HG02852 (cell line): ENCODE measurements at regions not wholly inside any gene's neighbourhood (a gene's known extent, or its start where the extent isn't known, plus 50 kb on each side); places are given as distances from the start of the nearest gene placed in this dataset.
"Not testable (repeated sequence)": the region's sequence is repeated elsewhere in the genome, so short reads cannot be mapped to it uniquely, and the experiment has no call there.

ENCODE experiments used
- ATAC-seq: cut with Tn5 transposase; IDR thresholded peaks from one replicate; pipeline ENCODE4 v1.9.1; 2021; ENCODE audit warnings: mild to moderate bottlenecking, moderate library complexity; ENCODE audit not compliant: unreplicated experiment

DNA sequence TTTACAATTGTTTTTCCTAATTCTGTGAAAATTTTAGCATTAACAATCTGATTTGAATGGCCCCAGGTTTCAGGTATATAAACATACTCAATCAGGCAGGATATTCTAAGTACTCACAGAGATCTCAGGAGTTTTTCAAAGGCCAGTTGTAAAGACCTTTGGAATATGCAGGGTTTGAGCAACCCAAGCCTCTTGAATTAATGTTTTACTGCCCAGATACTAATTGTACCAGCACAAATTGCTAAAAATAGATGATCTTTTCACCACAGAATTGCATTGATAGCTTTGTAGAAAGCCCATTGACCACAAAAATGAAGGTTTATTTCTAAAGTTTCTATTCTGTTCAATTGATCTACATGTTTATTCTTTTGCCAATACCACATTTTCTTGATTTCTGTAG is 186.5 kb downstream of the OSTF1 start:
- no peak for ATAC-seq

DNA sequence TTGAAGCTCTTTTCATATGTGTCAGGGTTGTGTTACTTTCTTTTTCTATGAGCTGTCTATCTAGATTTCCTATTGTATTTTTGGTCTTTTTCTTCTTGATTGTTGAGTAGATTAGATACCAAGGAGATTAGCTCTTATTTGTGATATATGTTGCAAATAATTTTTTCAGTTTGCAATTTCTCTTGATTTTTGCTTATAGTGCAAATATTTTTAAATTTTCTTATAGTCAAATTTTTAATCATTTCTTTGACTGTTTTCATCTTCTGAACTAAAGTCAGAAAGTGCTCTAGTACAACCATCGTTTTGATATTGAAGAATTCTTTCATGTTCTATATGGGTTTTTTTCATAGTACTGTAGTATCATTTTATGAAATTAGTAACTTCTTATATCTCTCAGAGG is 193.7 kb downstream of the OSTF1 start:
- no peak for ATAC-seq

DNA sequence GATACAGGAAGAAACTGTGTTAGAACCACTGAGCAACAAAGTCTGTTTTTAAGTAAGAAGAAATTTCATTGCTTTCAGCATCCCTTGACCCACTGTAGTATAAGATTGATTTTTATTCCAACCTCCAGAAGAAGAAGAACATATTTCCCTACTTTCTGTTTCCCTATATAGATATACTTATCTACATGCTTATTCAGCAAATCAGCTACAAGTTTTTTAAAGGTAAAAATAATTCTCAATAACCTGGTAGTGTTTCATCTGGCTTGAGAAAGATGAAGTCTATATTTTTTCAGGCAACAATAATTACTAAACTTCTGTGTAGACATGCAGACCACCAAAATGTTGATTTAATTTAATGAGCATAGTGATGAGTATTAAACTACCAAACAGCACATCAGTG is 201.0 kb downstream of the OSTF1 start:
- no peak for ATAC-seq

DNA sequence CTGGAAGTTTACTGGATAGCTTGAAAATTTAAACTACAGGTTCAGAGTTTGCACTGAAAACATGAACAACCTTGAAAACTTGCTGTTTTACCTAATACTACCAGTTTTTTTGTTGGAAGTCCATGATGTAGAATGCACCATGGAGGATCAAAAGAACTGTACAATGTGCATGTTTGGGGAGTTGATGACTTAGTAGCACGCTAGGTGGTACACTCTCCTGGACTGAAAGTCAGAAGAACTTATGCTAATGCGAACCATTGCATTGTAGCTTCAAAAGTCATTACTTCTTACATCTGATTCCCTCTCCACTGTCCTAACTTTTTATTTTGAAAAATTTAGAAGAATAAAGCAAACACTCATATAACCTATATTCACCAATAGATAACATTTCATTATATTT is 211.0 kb downstream of the OSTF1 start:
- no peak for ATAC-seq

DNA sequence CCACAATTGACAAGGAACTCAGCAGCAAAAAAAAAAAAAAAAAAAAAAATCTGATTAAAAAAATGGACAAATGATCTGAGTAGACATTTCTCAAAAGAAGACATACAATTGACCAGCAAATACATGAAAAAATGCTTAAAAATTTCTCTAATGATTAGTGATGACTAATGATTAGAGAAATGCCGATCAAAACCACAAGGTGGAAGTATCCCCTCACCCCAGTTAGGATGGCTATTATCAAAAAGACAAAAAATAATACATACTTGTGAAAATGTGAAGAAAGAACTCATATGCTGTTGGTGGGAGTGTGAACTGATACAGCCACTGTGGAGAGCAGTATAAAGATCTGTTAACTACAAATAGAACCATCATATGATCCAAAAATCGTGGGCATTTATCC is 245.3 kb downstream of the OSTF1 start:
- no peak for ATAC-seq

DNA sequence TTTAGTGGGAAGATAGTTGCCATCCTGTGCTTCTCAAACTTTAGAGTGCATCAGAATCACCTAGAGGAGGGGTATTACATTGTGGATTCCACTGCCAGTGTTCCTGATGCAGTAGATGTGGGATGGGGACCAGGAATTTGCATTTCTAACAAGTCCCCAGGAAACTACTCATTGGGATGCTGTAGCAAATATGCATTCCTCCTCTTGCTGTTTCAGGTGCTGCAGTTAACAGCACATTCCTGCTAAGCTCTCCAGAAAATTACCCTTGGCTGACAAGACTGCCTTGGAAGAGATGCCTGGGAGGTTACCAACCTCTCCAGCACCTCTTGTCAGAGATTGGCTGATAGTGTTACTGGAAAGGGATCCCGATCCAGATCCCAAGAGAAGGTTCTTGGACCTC is 270.5 kb downstream of the OSTF1 start:
- ATAC-seq, result no peak

DNA sequence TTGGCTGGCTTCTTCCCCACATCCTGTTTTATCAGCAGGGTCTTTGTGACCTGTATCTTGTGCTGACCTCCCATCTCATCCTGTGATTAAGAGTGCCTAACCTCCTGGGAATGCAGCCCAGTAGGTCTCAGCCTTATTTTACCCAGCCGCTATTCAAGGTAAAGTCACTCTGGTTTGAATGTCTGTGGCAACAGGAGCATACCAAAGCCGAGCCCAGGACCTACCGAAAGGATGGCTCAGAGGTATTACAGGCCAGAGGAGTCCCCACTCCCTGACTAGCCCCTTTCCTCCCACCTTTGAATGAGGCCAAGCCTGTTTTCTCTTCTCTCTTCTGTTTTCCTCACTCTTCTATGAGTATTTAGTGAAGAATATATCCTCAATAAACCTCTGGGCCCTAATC is 271.3 kb downstream of the OSTF1 start:
- ATAC-seq, result no peak

DNA sequence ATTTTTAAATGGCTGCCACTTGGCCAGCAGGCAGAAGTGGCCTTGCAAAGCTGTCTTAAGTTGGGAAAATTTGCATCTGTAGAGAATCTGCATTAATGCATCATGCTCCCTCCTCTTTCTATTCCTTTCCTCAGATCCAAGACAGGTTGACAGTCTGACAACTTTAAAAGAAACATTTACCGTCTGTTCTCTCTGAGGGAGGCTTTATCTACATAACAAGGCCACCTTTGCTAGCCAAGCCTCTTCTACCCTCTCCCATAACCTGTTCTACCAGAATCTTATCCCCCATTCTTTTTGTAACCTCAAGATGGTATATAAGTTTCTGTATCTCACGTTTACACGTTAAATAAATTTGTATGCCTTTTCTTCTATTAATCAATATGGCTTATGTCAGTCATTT is 271.9 kb downstream of the OSTF1 start:
- ATAC-seq, result no peak

DNA sequence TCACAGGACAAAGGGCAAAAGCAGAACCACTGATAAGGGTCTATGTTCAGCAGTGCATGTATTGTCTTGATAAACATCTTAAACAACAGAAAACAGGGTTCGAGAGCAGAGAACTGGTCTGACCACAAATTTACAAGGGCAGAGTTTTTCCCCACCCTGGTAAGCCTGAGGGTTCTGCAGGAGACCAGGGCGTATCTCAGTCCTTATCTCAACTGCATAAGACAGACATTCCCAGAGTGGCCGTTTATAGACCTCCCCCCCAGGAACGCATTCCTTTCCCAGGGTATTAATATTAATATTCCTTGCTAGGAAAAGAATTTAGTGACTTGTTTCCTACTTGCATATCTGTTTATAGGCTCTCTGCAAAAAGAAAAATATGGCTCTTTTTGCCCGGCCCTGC is 274.1 kb downstream of the OSTF1 start:
- ATAC-seq, result not testable (repeated sequence)

DNA sequence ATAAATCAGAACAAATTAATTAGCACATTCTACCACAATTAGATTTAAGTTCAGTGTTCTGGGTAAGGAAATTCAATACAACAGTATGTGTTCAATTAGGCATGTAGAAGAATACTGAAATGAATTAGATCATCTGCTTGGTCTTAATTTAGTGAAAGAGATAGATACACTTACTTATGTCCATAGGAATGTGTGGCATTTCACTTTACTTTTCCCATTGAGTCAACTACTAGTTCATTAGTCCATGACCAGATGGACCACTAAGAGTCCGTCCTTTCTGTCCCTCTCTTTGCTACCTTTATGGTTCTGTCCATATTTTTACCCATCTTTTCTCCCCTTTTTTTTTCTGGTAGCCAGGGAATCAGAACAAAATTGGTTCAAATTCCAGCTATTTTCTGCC is 276.9 kb downstream of the OSTF1 start:
- ATAC-seq, result no peak

DNA sequence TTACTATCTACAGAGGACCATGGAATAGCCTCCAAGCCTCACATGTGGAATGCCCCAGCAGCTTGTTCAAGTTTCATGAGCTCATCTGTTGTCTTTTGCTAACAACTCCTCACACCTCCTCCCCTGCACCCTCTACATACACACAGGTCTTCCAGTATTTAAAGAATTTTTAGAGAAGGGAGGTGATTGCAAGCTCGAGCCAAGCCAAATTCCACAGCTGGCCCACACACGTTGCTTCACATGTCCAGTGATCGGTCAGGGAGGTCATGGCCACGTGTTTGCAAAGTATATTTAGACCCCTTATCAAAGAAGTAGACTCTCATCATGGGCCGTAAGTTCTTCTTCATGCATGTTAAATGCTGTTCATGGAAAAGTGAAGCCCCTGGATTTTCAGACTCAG is 281.7 kb downstream of the OSTF1 start:
- ATAC-seq, result no peak

DNA sequence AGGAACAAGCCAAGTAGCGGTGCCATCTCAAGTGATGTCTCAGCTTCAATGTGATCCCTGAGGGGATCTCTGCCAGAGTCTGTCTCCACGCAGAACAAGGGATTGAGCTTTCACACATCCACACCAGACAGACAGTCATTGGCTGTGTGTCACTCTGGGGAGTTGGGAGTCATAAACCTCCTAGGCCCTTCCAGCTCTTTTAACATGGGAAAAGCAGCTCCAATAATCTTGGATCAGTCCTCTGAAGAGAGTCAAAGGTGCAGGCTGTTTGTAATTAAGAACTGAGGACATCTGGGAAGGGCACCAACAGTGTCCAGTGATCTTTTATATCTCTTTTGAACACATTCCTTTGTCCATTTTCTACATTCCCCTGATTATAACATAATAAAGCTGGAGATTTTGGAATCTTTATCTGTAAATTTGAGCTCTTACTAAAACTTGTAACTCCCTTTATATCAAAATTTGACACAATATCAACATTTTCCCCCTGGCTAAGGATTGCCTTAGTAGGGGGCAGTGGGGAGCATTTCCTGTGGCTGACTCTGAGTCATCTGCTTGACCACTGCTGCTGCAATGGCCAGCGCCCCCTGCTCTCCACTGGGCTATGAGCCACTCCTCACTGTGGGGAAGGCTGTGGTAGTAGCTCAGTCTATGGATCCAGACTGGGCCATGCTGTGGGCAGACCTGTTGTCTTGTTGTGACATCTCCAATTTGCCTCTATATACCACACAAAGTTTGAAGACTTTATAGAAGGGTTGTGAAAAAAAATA is 284.4 kb downstream of the OSTF1 start:
- ATAC-seq, result no peak

DNA sequence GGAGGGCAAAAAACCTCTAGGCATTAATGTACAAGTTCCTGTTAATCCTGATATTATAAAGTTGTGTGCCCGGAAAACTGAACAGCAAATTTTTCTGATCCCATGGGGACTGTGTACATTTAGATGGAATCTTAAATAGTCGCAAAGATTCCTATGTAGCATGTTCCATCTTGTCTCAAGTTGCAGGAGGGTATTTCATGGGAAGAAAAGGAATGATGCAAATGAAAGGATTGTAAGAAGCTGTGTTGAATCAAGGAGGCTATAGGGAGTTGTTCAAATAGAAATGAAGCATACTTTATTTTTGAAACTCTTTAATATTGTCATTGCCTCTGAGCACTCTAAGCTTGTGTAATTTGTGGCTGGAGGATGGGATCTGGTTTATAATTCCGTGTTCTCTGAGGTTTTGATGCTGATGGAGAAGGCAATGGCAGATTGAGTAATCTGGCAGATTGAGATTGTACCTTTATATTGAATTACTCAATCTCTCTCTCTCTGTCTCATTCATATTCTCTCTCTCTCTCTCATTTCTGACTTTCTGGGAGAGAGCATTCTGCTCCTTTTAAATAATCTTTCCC is 288.5 kb downstream of the OSTF1 start:
- ATAC-seq, result no peak

DNA sequence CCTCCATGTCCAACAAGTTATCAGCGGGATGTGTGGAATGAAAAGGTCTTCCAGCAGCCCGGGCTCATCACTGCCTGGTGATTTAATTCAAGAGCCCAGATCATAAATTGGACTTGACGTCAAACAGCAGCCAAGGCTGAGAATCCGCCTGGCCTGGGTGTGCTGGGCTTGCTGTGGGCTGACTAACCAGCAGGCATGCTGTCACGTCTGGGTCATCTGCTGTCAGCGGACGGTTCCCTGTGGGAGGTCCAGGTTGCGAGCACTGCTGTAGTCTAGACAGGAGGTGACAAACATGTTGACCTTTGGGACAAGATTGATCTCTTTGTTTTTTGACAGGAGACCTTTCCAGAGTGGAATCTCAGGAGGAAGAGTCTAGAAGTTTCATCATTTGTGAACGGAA is 289.7 kb downstream of the OSTF1 start:
- ATAC-seq, result no peak

DNA sequence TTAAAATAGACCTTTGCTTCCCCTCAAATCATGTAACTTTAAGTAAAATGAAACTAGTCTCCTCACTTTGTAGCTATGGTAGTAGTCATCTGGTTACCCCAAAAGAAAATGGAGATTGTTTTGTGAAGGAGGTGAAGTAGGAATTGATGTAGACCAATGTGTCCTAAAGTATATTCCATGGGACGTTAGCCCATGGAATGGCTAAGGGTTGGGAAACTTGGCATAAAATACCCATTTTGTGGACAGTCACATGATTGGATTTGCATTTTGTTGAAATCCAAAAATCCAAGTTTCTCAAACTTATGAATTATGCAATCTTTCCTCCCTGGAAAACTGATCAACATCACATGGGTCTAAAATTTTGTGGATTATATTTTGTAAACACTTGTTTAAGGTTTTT is 290.6 kb downstream of the OSTF1 start:
- no peak for ATAC-seq

DNA sequence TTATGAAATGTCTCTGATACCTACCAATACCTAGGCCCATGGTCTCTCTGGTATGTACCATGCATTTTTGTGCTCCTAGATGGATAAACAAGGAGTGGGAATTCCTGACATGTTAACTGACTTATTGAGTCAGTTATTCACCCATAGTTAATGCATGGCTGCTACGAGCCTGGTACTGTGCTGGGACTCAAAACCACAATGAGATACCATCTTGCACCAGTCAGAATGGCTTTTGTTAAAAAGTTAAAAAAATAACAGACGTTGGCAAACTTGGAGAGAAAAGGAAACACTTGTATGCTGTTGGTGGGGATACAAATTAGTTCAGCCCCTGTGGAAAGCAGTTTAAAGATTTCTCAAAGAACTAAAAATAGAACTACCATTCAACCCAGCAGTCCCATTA is 293.8 kb downstream of the OSTF1 start:
- no peak for ATAC-seq

DNA sequence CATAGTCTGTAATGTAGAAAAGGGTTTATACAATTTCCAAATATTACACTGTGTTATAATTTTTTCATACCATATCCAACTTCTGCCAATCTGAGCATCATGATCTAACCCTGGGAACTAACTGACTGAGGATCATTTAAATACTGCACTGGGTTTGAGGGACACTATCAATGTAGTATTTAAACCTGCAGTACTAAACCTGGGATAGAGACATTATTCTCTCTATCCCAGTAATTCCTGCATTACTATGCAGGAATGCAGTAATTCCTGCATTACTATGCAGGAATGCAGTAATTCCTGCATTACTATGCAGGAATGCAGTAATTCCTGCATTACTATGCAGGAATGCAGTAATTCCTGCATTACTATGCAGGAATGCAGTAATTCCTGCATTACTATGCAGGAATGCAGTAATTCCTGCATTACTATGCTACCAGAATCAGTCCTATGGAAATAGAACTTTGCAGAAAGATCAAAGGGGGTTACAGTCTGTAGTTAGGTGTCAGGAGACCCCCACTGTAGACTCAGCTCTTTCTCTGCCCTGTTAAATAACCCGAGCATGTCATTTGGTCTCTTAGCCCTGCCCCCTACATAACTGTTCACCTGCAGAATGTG is 295.2 kb downstream of the OSTF1 start:
- not testable (repeated sequence) for ATAC-seq

DNA sequence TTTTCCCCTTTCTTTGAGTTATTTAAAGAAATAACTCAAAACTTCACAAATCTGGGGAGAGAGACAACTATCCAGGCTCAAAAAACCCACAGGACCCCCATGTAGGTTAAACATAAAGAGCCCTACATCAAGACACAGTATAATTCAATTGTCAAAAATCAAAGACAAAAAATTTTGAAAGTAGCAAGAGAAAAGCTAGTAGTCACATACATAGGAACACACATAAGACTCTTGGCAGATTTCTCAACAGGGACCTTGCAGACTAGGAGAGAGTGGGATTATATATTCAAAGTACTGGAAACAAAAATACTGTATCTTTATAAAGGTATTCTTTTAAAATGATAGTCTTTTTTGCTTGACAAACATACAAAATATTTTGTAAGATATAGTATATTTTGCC is 296.9 kb downstream of the OSTF1 start:
- no peak for ATAC-seq

DNA sequence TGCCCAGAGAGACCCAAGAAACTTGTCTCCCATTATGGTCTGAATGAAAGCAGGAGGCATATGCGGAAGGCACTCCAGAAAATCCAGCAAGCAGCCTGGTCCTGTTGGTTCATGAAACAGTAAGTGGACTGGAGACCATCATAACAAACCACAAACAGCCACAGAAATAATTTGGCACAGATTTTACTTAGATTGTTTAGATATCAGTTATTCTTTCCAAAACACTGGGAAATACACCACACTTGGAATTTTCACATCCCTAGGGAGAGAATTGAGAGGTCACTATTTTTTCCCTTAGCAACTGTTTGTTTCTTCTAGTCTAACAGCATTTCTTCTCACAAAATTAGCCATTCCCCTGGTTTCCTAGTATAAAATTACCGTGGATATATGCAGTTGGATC is 300.8 kb downstream of the OSTF1 start:
- no peak for ATAC-seq

DNA sequence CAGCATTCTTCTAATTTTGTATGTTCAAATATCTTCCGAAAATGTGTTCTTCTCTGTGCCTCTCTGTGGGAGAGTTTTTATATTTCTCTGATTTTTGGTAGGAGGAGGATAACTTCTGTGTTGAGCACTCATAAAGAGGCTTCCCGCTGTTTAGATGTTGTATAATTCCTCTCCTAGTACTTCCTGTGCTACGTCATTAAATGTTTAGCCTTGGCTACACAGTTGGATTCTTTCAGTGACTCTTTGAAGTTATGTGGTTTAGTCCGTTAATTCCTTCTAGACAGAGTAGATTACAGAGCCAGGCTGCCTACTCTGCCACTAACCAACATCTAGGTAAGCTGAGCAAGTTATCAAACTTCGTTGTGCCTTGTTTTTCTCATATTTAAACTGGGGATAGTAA is 302.6 kb downstream of the OSTF1 start:
- no peak for ATAC-seq

DNA sequence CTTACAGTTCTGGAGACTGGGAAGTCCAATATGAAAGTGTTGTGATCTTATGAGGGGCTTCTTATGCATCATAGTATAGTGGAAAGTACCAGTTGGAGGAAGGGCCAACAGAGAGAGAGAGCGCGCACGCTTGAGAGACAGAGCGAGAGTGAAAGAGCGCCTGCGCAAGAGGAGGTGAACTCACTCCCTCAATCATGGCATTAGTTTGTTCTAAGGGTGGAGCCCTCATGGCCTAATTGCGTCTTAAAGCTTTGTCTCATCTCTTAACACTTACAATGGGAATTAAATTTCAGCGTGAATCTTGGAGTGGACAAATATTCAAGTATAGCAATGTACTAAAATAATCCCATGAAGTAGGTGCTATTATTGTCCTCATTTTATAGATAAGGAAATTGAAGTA is 303.2 kb downstream of the OSTF1 start:
- no peak for ATAC-seq

DNA sequence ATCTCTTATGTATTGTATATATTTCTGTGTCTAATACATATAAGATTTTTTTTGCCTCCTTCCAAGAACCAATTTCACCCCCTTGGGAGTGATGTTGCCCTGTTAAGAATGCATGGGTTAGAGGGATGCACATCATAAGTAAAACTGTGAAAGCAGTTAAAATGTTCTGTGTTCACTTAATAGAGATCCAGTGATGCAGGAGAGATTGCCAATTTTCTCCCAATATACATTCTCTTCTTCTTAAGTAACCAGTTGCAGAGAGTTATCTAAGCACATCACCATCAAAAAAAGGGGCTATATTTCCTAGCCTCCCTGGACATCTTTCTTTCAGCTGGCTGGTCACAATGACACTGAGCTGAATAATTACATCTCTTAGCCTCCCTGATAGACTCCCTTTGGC is 307.0 kb downstream of the OSTF1 start:
- no peak for ATAC-seq

DNA sequence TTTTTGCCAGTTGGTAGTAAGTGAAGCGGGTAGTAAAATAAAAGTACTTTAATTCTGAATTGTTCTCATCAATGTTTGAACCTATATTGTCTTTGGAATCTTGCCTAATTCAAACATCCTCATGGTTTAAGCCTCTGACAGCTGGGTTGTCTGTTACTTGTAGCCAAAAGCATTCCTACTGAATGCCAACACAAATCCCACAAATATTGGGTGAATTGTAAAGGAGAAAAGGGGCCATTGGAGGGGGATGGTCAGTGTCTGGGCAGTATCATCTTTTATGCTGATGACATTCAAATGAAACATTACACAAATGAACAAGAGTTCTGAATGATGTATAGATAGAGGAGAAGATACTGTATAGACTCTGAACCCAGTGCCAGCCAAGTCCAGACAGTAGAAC is 309.5 kb downstream of the OSTF1 start:
- no peak for ATAC-seq
